GM21825 (cell line): ENCODE measurements at regions not wholly inside any gene's neighbourhood (a gene's known extent, or its start where the extent isn't known, plus 50 kb on each side); places are given as distances from the start of the nearest gene placed in this dataset.

Experiments used
- ATAC-seq: cut with Tn5 transposase; IDR thresholded peaks from one replicate; pipeline ENCODE4 v1.9.1; 2021; ENCODE audit warnings: mild to moderate bottlenecking, moderate library complexity; ENCODE audit not compliant: unreplicated experiment

- ATAC-seq = no peak
These were observed 420.2 kb downstream of the CDC14C start for GRCh38 chr7:49344556-49344955.

GRCh38 chr7:49346195-49346899 lies 422.0 kb downstream of the CDC14C start:
- no peak for ATAC-seq

GRCh38 chr7:49367072-49367471 lies 406.4 kb upstream of the VWC2 start:
- no peak for ATAC-seq

GRCh38 chr7:49371771-49372170 lies 401.7 kb upstream of the VWC2 start:
- ATAC-seq = no peak

- no peak for ATAC-seq
These were observed 396.5 kb upstream of the VWC2 start for GRCh38 chr7:49376817-49377375.

GRCh38 chr7:49386792-49387191 lies 386.6 kb upstream of the VWC2 start:
- no peak for ATAC-seq

- ATAC-seq = no peak
These were observed 383.5 kb upstream of the VWC2 start for GRCh38 chr7:49389871-49390479.

- no peak for ATAC-seq
These were observed 377.2 kb upstream of the VWC2 start for GRCh38 chr7:49396229-49396628.

- ATAC-seq = no peak
These were observed 375.7 kb upstream of the VWC2 start for GRCh38 chr7:49397750-49398149.

- no peak for ATAC-seq
These were observed 375.2 kb upstream of the VWC2 start for GRCh38 chr7:49398236-49398635.

GRCh38 chr7:49398746-49399145 lies 374.7 kb upstream of the VWC2 start:
- ATAC-seq = no peak

GRCh38 chr7:49400891-49401550 lies 372.4 kb upstream of the VWC2 start:
- no peak for ATAC-seq

GRCh38 chr7:49403844-49404243 lies 369.6 kb upstream of the VWC2 start:
- ATAC-seq = no peak

GRCh38 chr7:49407205-49407604 lies 366.2 kb upstream of the VWC2 start:
- ATAC-seq = no peak

GRCh38 chr7:49417034-49417433 lies 356.4 kb upstream of the VWC2 start:
- ATAC-seq = no peak

- ATAC-seq = no peak
These were observed 354.5 kb upstream of the VWC2 start for GRCh38 chr7:49418963-49419362.

GRCh38 chr7:49422564-49422963 lies 350.9 kb upstream of the VWC2 start:
- ATAC-seq = no peak

GRCh38 chr7:49424109-49424508 lies 349.3 kb upstream of the VWC2 start:
- ATAC-seq = no peak

GRCh38 chr7:49425277-49425818 lies 348.1 kb upstream of the VWC2 start:
- ATAC-seq = no peak

- ATAC-seq = no peak
These were observed 341.2 kb upstream of the VWC2 start for GRCh38 chr7:49432254-49432653.

GRCh38 chr7:49433794-49434193 lies 339.6 kb upstream of the VWC2 start:
- ATAC-seq = no peak

GRCh38 chr7:49434846-49435245 lies 338.6 kb upstream of the VWC2 start:
- no peak for ATAC-seq
